Stromal cell of bone marrow (primary cell): ENCODE measurements at regions not wholly inside any gene's neighbourhood (a gene's known extent, or its start where the extent isn't known, plus 50 kb on each side); places are given as distances from the start of the nearest gene placed in this dataset.
"Not testable (repeated sequence)": the region's sequence is repeated elsewhere in the genome, so short reads cannot be mapped to it uniquely, and the experiment has no call there.

Source experiments
- DNase-seq: peaks from one replicate; pipeline ENCODE4 v3.0.0-alpha.2; 2012; ENCODE audit warnings: low read depth

DNA sequence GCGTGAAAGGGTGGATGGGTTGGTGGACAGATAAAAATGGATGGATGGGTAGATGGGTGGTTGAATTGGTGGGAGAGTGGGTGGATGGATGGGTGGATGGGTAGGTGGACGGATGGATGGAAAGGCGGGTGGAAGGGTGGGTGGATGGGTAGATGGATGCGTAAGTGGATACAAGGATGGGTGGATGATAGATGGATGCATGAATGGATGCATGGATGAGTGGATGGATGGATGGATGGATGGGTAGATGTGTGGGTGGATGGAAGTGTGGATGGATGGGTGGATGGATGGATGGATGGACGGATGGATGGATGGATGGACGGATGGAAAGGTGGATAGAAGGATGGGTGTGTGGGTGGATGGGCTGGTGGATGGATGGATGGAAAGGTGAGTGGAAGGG is 77.0 kb upstream of the GRK3 start:
- no peak for DNase-seq

DNA sequence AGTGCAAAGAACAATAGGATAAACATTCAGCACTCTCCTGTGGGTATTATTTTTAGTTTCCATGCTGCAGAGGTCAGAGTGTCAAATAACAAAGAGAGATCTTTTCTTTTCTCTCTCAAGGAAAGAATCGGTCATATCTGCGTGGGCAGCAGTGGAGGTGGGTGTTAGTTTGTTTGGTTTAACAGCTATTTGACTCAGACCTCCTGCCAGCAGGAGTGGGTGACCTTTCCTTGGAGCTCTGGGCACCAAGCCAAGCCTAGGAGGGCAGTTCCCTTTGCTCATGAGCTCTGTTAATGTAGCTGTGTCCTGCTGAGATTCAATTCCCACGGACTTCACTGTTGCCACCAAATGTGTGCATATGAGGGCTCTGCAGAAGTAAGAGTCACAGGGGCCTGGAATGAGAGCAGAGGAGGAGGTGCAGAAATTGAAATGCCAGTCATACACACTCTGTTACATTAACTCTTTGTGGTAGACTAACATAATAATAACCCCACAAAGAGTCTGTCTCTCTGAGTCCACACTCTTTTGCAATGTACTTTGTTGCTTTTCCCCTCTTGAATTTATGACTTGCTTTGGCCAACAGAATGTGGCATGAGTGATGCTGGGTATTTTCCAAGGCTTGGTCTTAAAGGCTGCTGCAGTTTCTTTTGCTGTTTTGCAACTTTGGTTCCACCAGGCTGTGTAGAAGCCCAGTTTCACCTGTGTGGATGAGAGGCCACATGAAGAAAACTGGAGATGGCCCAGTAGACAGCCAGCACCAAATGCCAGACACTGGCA is 76.0 kb upstream of the GRK3 start:
- peak; percentile 59 for DNase-seq

DNA sequence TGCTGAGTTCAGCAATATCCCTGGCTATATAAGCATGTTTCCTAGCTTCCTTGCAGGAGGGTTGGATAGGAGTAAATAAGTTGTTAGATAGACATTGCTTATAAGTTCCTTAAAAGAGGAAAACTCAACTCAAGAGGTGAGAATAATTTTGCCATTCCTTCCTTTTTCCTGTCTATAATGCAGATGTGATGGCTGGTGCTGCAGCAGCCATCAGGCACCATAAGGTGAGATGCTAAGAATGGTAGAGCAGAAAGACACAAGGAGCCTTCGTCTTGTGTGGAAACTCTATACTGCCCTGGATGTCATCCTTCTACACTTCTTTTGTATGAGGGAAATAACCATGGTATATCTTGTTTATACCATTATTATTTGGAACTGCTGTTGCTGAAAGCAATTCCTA is 74.5 kb upstream of the GRK3 start:
- no peak for DNase-seq

DNA sequence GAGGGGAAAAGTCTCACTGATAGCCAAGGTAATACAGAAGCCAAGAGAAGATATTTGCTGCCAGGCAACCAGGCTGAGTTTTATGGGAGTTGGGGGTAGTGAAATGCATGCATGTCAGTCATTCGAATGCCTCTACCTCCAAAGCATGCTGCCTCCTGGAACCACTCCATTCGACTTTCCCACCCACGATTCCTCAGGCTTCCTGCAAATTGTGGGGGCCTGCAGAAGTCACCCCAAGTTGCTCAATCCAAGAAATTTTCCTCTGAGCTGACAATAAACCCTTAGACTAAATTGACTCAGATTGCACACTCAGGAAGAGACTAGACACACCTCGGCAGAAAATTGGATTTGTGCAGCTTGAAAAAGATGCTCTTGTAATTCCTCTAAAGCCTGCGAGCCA is 73.6 kb upstream of the GRK3 start:
- DNase-seq, result no peak

DNA sequence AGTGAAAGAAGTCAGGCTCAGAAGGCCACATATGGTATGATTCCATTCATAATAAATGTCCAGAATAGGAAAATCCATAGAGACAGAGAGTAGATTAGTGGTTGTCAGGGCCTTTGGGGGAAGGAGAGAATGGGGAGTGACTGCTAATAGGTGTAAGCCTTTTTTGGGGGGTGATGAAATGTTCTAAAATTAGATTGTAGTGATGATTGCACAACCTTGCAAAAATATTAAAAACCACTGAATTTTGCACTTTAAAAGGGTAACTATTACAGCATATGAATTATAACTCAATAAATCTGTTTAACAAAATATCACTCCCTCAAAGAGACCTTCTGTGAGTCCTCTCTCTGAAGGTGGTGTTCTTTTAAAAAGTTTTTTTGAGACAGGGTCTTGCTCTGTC is 72.3 kb upstream of the GRK3 start:
- no peak for DNase-seq

DNA sequence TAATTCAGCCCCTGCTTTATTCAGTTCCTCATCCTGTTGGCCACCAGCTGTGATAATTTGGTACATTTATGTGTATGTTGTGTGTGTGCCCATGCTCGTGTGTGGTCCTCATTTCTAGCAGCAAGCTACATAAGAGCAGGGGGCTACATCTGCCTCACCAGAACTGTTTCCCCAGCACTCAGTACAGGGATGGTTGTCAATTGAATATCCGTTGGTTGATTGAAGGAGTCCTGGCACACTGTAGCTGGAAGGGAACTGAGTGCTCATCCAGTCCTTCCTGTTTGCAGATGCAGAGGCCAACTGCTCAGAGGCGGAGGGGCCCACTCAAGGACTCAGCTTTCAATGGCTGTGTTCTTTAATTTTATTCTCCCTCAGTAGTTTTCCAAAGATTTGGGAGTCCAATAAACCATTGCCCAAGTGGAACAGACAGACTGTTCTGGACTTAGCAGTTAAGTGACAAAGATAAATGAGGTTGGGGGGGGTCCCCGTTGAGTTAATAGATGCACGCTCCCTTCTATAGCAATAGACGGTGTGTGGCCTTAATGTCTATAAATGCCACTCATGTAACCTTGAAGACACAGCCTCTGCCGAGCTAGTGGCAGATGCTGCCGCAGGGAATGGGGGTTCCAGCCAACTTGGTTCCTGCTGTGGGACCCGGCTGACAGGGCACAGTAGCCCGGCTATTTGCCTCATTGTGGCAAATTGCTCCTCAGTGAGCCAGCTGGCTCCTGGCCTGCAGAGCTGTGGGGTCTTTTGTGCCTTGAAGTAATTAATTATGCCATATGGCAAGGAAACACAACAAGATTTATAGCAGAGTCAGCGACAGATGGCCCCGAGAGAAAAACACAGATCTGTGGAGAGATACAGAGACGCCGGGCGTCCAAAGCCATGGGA is 71.4 kb upstream of the GRK3 start:
- DNase-seq, result no peak

DNA sequence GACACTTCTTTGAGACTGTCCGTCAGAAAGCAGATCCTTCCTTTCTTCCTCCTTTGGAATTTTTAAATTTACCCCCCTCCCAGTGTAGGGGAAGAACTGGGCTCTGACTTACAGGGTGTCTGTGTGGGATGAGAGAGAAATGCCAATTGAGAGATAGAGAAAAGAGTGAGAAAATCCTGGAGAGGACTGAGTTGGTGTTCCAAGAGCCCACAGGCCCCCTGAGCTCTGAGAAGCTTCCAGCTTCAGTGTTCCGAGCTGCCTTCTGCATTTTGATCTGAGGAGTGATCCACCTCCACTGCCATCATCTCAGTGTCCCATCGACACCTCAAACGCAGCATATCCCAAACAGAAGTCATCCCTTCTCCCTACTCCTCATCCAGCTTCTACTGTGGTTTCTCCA is 70.7 kb upstream of the GRK3 start:
- DNase-seq, result no peak

DNA sequence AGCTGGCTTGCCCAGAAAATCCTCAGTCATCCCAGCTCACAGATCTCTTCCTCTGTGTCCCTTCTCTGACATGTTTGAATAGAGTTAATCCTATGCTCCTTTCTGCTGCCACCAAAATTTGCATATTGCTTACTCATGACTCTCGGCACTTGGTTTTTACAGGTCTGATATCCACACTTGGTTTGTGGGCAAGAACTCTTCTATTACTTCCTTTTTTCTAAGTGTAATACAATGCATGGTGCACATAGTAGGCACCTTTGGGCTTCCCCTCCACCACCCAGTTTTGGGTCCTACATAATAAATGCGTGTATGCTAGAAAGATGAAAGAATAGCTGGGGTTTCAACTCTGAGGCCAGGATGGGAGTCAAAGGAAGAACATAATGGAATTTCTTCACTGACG is 69.7 kb upstream of the GRK3 start:
- DNase-seq, result no peak

DNA sequence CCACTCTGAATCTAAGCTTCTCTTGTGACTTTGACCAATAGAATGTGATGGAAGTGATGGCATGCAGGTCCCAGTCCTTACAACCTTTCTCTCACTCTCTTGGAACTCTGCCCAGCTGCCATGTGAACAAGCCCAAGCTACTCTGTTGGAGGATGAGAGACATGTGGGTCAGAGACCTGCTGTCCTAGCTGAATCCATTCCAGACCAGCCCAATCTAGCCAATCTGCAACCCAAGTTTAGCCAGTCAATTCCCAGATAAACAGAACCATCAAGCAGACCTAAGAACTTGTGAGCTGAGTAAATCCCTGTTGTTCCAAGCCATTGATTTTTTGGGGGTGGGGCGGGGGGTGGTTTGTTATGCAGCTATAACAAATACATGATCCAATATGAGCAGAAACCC is 69.2 kb upstream of the GRK3 start:
- no peak for DNase-seq

DNA sequence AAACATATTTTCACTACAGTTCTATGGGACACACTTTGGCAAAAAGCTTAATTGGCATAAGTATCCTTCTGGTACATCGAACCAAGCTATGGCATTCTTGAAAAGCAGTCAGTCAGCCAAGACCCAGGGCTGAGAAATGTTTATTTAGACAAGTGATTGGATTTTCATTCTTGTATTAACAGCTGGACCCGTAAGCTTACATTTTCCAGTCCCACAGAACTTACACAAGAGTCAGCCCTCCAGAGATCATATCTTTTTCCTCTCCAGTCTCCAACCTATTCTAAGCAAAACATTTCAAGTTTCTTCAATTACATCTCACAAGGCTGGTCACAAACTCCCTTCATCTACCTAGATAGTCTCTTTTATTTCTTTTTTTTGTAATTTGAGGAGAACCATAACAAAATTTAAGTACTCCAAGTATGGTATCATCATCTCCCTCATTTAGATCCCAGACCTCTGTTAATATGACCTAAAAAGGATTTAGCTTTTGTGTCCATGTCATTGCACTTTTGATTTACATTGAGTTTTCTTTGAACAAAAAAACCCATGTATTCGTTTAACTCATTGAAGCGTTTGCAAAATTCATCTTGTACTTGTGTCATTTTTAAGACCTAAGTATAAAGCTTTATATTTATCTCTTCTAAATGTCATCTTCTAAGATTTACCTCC is 67.9 kb upstream of the GRK3 start:
- DNase-seq, result no peak

DNA sequence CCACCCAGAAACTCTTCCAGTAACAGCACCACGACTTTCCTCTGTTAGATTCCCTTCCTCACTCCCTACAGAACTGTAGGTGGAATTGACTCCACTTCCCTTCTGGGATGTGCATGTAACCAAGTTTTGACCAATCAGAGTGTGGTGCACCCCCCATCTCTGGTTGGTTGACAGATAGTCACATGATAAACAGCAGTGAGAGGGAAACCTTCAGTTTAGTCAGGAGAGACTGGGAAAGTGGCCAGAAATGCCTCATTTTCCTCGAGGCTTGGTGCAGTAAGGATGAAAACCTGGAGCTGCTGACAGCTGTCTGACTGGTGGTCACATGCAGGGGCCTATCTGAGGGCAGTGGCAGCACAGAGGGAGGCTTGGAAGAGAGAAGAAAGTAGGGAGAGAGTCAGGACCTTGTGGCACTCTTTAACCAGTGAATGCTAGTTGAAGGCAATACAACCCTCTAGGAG is 67.3 kb upstream of the GRK3 start:
- DNase-seq, result peak; percentile 28

DNA sequence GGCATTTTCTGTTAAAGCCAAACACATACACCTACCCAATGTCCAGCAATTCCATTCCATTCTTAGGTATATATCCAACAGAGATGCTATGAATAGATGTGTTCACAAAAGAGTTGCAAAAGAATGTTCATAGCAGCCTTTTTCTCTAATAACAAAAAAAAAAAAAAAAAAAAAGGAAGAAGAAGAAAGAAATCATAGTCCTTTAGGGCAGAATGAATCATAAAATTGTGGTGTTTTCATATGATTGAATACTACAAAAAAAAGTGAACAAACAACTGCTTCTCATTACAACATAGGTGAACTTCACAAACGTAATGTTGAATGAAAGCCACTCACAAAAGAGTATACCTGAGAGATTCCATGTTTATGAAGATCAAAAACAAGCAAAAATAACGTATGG is 66.8 kb upstream of the GRK3 start:
- DNase-seq, result no peak

DNA sequence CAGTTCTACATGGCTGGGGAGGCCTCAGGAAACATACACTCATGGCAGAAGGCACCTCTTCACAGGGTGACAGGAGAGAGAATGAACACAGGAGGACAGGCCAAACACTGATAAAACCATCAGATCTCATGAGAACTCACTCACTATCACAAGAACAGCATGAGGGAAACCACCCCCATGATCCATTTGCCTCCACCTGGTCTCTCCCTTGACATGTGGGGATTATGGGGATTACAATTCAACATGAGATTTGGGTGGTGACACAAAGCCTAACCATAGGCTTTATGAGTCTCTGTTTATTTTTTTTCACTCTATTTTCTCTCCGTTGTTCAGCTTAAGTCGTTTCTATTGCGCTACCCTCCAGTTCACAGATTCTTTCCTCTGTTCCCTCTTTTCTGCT is 63.8 kb upstream of the GRK3 start:
- DNase-seq, result not testable (repeated sequence)

DNA sequence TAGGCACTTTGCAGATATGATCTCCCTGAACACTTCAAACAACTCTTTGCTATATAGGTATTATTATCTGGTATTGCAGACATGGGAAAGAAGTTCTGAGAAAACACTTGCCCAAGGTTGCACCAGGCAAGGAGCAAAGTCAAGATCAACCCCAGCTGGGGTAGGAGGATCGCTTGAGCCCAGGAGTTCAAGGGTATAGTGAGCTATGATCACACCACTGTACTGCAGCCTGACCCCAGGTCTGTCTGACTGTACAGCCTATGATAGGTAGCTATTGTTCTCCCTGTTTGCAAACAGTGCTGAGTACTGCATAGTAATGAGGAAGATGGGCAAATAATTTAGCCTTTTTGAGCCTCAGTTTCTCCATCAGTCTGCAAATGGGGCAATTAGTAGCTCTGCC is 60.5 kb upstream of the GRK3 start:
- DNase-seq, result not testable (repeated sequence)

DNA sequence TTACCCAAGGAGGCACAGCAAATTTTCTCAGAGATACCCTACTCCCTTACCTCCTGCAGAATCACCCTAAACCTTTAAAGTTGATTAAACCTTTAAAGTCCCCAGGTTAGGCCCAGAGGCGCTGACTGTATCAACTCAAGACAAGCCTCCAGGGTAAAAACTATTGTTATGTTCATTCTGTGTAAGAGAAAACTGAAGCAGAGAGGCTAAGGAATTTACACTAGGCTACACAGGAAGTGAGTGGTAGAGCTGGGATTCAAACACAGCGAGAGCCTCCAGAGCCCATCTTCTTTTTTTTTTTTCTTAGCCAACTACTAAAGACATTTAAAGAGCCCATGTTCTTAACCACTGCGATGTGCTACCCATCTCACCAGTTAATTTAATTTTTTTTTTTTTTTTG is 56.3 kb upstream of the GRK3 start:
- DNase-seq, result no peak

DNA sequence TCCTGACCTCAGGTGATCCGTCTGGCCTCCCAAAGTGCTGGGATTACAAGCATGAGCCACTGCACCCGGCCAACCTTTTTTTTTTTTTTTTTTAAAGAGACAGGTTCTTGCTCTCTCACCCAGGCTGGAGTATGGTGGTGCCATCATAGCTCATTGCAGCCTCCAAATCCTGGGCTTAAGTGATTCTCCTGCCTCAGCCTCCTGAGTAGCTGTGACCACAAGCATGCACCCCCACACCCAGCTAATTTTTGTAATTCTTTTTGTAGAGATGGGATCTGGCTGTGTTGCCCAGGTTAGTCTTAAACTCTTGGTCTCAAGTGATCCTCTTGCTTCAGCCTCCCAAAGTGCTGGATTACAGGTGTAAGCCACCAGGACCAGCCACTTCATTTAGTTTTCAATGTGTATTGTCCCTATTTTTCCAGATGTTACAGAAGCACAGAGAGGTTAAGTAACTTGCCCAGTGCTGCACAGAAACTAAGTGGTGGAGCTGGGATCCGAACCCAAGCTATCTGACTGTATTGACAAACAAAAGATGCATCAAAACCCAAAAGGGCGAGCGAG is 55.6 kb upstream of the GRK3 start:
- DNase-seq, result no peak

DNA sequence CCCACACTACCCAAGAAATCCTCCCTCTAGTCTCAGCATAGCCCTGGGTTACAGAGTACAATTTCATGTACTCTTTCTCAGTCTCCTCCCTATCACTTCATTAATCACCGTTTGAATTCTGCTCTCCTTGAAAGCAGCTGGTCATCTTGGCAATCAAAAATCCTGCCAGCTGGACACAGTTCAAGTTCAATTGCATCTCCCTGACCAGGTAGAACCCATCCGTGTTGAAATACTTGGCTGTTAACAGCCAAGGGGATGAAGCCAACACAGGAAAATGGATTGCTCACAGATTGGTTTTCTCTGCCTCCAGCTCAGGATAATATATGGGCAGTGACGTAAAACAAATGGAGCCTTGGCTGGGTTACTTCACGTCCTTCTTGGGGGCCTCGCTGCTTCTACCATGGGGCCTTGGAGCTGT is 55.1 kb upstream of the GRK3 start:
- DNase-seq, result no peak

DNA sequence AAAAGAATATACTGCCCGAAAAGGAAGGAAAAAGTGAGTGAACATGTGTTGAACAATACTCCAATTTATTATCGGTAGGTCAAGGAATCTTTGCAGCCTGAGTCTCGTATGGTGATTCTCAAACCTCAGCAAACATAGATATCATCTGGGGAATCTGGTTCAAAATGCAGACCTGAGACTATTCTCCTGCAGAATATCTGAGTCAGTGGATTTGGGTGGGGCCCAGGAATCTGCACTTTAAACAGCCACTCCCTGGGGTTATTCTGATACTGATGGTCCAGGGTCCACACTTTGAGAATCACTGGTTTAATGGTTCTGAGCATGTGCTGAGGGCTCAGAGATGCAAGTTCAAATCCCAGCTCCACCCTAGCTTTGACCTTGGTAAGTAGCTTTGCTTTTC is 53.6 kb upstream of the GRK3 start:
- no peak for DNase-seq

DNA sequence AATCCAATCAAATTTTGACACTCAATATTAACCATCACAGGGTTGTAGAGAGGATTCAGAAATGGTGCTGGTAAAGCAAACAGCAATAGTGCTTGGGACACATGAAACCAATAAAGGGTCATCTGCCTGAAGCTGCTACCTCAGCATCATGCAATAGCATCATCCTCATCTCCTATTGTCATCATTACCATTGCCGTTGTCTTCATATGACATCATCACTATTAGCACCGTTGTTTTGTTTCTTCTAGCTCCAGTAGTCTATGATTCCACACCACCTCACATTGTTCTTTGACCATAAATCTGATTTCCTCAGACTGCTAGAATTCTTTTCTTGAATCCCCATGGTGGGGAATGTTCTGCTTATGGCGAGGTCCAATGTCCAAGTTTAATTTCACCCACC is 52.8 kb upstream of the GRK3 start:
- DNase-seq, result no peak

DNA sequence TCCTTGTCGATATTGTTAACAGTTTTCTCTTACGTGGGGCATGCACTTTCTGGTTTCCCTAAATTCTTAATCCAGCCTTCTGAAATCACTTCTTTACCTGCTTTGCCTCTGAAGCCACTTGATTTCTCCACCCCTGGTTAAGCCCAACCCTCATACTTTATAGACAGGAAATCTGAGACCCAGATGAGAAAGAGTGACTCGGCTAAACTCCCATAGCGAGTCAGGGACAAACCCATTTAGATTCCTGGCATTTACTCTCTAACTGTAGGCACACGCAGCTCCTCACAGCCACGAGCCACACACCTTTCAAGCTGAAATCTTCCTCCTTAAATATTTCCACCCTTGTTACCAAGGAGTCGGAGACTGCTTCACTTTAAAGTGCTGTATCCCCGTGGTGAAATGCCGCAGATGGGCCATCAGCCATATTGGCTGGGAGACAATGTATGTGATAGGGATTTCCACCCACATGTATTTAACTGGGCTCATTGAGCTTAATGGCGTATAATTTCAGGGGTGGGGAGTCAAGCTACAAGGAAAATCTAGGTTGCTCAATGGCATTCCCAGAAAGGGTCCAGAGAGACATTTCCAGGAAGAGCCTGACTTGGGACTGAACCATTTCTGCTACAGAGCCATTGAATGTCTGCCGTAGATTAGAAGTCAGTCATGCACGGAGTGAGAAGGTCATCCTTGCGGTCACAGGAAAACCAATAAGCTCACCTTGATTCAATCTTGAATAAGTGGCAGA is 49.9 kb upstream of the GRK3 start:
- DNase-seq, result no peak
